IPS-15b (cell line): ENCODE measurements at regions not wholly inside any gene's neighbourhood (a gene's known extent, or its start where the extent isn't known, plus 50 kb on each side); places are given as distances from the start of the nearest gene placed in this dataset.

Source experiments
- H3K27me3 ChIP-seq: one replicate; pipeline ENCODE4 v1.6.1; 2013; ENCODE audit warnings: low read length; ENCODE audit not compliant: control insufficient read depth, insufficient read depth
- H3K36me3 ChIP-seq: one replicate; pipeline ENCODE4 v1.6.1; 2013; ENCODE audit warnings: low read length; ENCODE audit not compliant: control insufficient read depth, insufficient read depth
- H3K4me1 ChIP-seq: one replicate; pipeline ENCODE4 v1.6.1; 2013; ENCODE audit warnings: mild to moderate bottlenecking, low read length; ENCODE audit not compliant: control insufficient read depth, insufficient read depth
- H3K4me3 ChIP-seq: one replicate; pipeline ENCODE4 v1.5.1; 2013; ENCODE audit warnings: low read depth, low read length
- H3K9ac ChIP-seq: one replicate; pipeline ENCODE4 v1.6.1; 2013; ENCODE audit warnings: low read depth, mild to moderate bottlenecking, low read length
- H3K9me3 ChIP-seq: one replicate; pipeline ENCODE4 v1.6.1; 2013; ENCODE audit warnings: mild to moderate bottlenecking, low read length; ENCODE audit not compliant: control insufficient read depth, insufficient read depth

DNA sequence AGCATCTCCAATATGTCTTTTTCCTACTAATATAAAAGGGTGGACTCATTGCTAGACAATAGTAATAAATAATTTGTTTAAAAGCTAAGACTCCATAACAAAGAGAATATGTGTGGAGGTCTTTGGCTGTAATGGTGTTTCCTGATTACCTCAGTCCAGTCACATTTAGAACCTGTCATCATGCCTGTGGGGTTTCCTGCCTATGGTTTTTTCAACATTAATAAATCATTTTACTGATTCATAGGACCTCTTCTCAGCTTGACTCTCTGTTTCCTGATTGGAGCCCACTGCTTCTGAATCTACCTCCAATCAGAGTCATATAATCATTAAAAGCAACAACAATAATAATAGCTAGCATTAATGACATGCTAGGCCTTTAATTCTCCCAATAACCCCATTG lies 52.4 kb upstream of the GNAI1 start:
- no peak overlapping the region for H3K9ac ChIP-seq
- H3K4me3 ChIP-seq: no peak overlapping the region
- no peaks in the 10 kb centered on the region for H3K4me1 ChIP-seq
- H3K36me3 ChIP-seq: no peaks in the 10 kb centered on the region
- no peaks in the 10 kb centered on the region for H3K27me3 ChIP-seq
- H3K9me3 ChIP-seq: no peaks in the 10 kb centered on the region

DNA sequence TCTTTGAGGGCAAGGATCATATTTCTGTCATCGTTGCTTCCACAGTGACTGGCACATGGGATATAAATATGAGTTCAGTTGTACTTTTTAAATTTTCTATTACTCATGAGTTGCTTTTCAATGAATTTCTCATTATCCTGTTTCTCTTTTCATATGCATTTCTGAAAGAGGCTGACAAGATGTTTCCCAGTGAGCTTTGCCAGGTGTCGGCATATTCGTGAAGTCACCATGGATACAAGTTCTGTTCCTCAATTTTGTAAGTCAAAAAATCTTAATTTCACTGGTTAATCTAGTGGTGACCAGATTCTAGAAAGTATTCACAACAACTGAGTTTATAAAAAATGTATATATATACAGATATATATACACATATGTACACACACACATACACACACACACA lies 55.7 kb upstream of the GNAI1 start:
- no peaks in the 10 kb centered on the region for H3K27me3 ChIP-seq
- H3K36me3 ChIP-seq: no peaks in the 10 kb centered on the region
- H3K9ac ChIP-seq: no peak overlapping the region
- no peaks in the 10 kb centered on the region for H3K4me1 ChIP-seq
- H3K4me3 ChIP-seq: no peak overlapping the region
- no peaks in the 10 kb centered on the region for H3K9me3 ChIP-seq

DNA sequence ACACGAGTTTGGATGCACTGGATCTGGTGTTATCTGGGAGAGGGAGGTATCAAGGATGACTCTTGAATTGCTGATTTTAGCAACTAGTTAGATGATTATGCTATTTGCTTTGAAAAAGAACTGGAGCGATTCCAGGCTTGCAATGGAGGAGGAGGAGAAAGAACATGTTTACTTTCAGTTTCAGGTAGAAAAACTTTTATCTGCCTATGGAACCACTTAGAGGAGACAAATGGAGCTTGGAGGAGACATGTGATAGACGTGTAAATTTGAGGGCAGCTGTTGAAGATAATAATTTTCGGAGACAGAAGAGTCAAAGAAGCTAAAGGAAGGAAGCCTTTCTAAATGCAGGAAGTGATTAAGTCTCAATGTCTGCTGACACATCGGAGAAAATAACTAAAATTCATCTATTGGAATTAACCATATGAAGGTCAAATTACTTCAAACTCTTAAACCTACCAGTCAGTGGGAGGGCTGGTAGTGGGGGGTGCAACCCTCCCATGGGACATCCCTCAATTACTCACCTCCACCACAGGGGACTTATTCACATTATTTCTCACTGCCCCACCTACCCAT lies 56.4 kb upstream of the GNAI1 start:
- Histone ChIP-seq H3K4me1 (no peaks in the 10 kb centered on the region), H3K4me3 (no peak overlapping the region), H3K9ac (no peak overlapping the region), H3K9me3 (no peaks in the 10 kb centered on the region), H3K36me3 (no peaks in the 10 kb centered on the region), H3K27me3 (no peaks in the 10 kb centered on the region)

DNA sequence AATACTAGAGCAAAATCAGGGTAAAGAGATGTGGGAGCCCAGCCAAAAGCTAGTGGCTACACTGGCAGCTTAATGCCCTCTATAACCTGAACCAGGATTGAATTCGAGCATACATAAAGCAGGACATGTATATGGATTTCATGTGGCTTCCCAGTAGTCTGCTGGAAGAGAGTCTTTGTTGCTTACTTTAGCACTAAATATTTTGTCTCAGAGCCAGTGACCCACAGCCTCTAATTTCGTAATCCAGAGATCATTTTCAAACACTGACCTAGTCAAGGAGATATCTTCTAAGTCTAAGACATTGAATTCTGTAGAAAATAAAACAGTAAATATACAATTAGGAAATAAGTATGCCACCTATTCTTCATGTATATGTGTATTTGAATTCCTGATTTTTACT lies 64.2 kb upstream of the GNAI1 start:
- Histone ChIP-seq H3K9ac (no peak overlapping the region), H3K9me3 (peaks cover 9% of the 10 kb centered on the region), H3K4me3 (no peak overlapping the region), H3K27me3 (no peaks in the 10 kb centered on the region), H3K4me1 (no peaks in the 10 kb centered on the region), H3K36me3 (no peaks in the 10 kb centered on the region)

DNA sequence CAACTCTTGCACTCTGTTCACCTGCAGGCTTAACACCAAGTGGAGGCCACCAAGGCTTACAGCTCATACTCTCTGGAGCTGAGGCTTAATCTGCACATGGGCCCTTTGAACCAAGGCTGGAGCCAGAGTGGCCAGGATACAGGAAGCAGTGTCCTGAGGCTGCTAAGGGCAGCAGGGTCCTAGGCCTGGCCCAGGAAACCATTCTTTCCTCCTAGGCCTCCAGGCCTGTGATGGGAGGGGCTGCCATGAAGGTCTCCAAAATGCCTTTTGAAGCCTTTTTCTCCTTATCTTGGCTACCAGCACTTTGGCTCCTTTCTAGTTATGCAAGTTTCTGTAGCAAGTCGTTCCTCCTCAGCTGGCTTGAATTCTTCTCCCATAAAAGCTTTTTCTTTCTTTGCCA lies 68.0 kb upstream of the GNAI1 start:
- Histone ChIP-seq H3K9ac (no peak overlapping the region), H3K9me3 (peaks cover 9% of the 10 kb centered on the region), H3K36me3 (no peaks in the 10 kb centered on the region), H3K4me3 (no peak overlapping the region), H3K27me3 (no peaks in the 10 kb centered on the region), H3K4me1 (no peaks in the 10 kb centered on the region)

DNA sequence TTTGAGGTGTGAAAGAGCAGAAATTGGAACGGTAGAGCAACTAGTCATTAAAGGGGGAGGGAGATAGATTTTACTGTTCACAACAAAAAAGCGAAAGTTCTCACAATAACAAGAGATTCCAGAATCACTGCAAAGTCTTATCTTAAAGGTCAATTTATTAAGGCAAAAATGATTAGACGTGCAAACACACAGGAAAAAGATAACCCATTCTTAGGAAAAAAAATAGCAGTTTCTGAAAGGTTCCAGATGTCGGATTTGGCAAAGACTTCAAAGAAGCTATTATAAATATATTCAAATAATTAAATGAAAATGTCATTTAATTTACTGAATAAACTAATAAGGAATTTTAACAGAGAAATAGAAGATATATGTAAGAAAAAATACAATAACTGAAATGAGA lies 70.8 kb upstream of the GNAI1 start:
- Histone ChIP-seq H3K27me3 (no peaks in the 10 kb centered on the region), H3K9ac (no peak overlapping the region), H3K9me3 (peaks cover 9% of the 10 kb centered on the region), H3K36me3 (no peaks in the 10 kb centered on the region), H3K4me3 (no peak overlapping the region), H3K4me1 (peaks cover 2% of the 10 kb centered on the region)

DNA sequence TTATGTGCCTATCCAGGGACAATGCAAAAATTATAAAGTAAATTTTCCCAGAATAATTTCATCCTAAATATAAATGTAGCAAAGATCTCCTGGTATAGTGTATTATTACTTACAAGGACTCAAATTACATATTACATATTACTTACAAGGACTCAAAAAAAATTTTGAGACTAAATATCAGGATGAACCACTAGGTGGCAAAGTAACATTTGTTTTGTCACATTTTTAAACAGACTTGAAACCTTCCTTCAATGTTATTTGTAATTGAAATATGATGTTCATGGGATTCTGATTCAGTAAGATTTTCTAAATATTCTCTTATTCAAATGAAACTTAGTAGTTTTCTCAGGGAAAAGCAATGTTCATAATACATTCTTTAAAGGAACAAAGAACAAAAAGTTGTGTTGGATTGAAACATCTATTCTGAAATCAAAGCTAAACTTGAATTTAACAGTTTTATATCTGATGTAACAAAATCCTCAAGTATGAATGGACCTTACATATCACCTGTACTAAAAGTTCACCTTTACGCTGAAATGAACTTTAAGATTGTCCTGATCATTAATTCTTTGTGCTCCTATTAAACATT lies 74.3 kb upstream of the GNAI1 start:
- no peaks in the 10 kb centered on the region for H3K36me3 ChIP-seq
- no peaks in the 10 kb centered on the region for H3K27me3 ChIP-seq
- H3K4me3 ChIP-seq: no peak overlapping the region
- peaks cover 2% of the 10 kb centered on the region for H3K4me1 ChIP-seq
- no peak overlapping the region for H3K9ac ChIP-seq
- no peaks in the 10 kb centered on the region for H3K9me3 ChIP-seq

DNA sequence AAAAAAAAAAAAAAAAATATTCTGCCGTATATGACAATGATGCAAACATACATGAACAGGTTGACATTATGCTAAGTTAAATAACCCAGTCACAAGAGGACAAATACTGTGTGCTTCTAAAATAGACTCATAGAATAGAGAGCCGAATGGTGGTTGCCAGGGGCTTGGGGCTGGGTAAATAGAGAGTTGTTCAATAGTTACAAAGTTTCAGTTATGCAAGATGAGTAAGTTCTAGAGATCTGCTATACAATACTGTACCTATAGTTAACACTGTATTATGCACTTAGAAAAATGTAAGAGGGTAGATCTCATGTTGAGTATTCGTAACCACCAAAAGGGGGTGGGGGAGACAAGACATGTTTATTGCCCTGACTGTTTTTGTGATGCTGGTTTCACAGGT lies 77.1 kb upstream of the GNAI1 start:
- Histone ChIP-seq H3K4me3 (no peak overlapping the region), H3K9ac (no peak overlapping the region), H3K27me3 (no peaks in the 10 kb centered on the region), H3K9me3 (no peaks in the 10 kb centered on the region), H3K36me3 (no peaks in the 10 kb centered on the region), H3K4me1 (peaks cover 2% of the 10 kb centered on the region)

DNA sequence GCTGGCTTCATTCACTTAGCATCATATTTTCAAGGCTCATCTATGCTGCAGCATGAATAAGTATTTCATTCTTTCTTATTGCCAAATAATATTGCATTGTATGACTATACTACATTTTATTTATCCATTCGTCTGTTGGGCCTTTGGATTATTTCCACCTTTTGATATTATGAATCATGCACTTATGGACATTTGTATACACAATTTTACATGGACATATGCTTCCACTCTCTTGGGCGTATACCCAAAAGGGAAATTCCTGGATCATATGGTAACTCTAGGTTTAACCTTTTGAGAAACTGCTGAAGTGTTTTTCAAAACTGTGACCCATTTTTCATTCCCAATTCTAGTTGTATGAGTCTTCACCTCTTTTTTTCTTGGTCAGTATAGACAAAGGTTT lies 80.3 kb upstream of the GNAI1 start:
- Histone ChIP-seq H3K36me3 (no peaks in the 10 kb centered on the region), H3K4me1 (no peaks in the 10 kb centered on the region), H3K4me3 (no peak overlapping the region), H3K9me3 (no peaks in the 10 kb centered on the region), H3K27me3 (no peaks in the 10 kb centered on the region), H3K9ac (no peak overlapping the region)

DNA sequence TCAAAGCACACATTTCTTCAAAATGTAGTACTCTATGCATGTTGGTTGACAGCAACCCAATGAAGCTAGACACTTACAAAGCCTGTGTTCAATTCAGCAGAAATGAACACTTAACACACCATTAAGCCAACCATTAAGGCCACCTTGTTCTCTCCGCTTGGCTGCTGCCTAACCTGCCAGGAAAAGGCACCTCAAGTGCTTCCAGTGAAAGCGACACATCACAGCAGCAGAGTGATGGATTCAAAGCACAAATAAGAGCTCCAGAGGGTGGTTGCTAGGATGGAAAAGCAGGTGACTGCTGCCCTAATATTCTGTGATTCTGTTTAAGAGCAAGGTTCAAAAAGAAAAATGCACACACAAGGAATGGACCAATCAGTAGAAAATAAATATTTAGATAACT lies 81.5 kb upstream of the GNAI1 start:
- Histone ChIP-seq H3K9me3 (no peaks in the 10 kb centered on the region), H3K4me1 (no peaks in the 10 kb centered on the region), H3K4me3 (no peak overlapping the region), H3K36me3 (no peaks in the 10 kb centered on the region), H3K9ac (no peak overlapping the region), H3K27me3 (no peaks in the 10 kb centered on the region)

DNA sequence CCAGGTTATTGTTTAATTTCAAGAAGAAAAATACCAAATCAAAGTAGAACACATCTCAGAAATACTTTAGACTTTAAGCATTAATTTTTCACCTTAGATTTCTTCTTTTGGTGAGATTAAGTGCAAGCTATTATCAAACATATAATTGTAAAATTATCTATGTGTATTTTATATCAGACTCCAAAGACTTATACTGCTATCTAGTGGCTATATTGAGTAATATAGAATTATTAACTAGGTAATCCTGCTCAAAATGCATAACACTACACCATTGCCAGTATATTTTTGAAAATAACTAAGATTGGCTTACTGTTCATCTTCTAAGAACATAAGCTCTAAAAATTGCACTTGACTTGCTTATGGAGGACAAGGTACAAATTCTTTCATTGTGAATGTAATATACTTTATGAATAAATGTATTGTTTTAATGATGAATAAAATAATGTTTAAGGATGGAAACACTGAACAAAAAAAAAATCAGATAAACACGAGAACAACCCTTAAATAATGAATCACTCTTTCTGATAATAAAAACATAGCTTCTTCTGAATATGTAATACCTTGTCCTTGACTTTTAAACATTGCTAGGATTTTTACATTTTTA lies 86.7 kb upstream of the GNAI1 start:
- Histone ChIP-seq H3K4me1 (no peaks in the 10 kb centered on the region), H3K27me3 (no peaks in the 10 kb centered on the region), H3K9ac (no peak overlapping the region), H3K9me3 (no peaks in the 10 kb centered on the region), H3K4me3 (no peak overlapping the region), H3K36me3 (no peaks in the 10 kb centered on the region)

DNA sequence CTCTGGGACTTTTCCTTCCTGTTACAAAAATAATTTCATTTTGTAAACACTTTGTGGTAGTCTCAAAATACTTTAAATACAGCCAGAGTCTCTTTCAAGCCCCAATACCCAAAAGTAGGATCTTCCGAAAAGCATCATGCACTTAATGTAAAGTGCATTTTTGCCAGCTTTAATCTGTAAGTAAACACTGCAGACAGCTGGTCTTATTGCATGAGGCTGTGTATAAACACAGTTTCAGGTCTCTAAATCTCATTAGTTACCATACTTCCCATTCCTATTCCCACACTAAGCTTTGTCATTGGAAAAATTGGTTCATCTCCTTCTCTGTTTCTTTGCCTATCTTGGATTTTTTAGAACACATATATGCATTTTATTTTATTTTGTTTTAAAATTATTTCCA lies 87.6 kb upstream of the GNAI1 start:
- H3K36me3 ChIP-seq: no peaks in the 10 kb centered on the region
- H3K4me3 ChIP-seq: no peak overlapping the region
- H3K9ac ChIP-seq: no peak overlapping the region
- H3K4me1 ChIP-seq: no peaks in the 10 kb centered on the region
- H3K9me3 ChIP-seq: no peaks in the 10 kb centered on the region
- no peaks in the 10 kb centered on the region for H3K27me3 ChIP-seq
